GM12891 (cell line): ENCODE measurements at regions not wholly inside any gene's neighbourhood (a gene's known extent, or its start where the extent isn't known, plus 50 kb on each side); places are given as distances from the start of the nearest gene placed in this dataset.
A peak's percentile ranks its signal among the peaks of the same experiment; 100 is the strongest.

Experiments
- DNase-seq: peaks from one replicate; pipeline ENCODE4 v3.0.0; 2011; ENCODE audit warnings: low spot score; ENCODE audit not compliant: insufficient read length
- FAIRE-seq: peaks from 2 replicates; lab custom pipeline; 2011; peaks lifted over from hg19 to GRCh38; lab: Jason Lieb, UNC
- PAX5 ChIP-seq: IDR thresholded peaks from 2 replicates; pipeline ENCODE4 v1.6.1; 2011; ENCODE audit warnings: low read length, moderate library complexity, mild to moderate bottlenecking; ENCODE audit not compliant: insufficient read depth, severe bottlenecking
- POLR2A ChIP-seq: IDR thresholded peaks from 2 replicates; pipeline ENCODE4 v1.6.1; 2011; ENCODE audit warnings: low read depth, low read length, control low read depth
- POLR2AphosphoS5 ChIP-seq: IDR thresholded peaks from 2 replicates; pipeline ENCODE4 v1.6.1; 2011; ENCODE audit warnings: low read depth, low read length, control low read depth
- POU2F2 ChIP-seq: IDR thresholded peaks from 2 replicates; pipeline ENCODE4 v1.6.1; 2011; ENCODE audit warnings: low read depth, mild to moderate bottlenecking, control low read depth, low read length, moderate library complexity
- SPI1 ChIP-seq: IDR thresholded peaks from 2 replicates; pipeline ENCODE4 v1.6.1; 2011; ENCODE audit warnings: low read depth, low read length, control low read depth
- TAF1 ChIP-seq: IDR thresholded peaks from 2 replicates; pipeline ENCODE4 v1.6.1; 2011; ENCODE audit warnings: low read depth, low read length, control low read depth

GRCh38 chr6:44655412-44656342 lies 268.2 kb downstream of the CDC5L start:
- no peak for FAIRE-seq
- DNase-seq = peak; percentile 60
- TF ChIP-seq POLR2A (no peak), TAF1 (no peak), PAX5 (no peak), POU2F2 (no peak)

DNA sequence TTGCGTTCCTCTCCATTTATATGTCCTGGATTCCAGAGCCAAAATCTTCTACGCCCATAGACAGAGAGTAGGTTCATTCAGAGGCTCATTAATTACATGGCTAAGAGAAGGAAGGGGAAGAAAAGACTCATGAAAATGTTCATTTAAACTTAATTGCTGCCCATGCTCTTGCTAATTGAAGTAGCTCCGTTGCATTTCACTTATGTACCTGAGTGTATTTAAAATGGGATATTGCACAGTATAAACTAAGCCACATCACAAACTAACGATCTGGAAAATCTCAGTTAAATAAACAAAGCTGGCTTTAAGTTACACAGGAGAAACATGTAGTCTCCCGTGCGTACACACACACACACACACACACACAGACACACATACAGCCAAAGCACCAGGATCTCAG lies 269.2 kb downstream of the CDC5L start:
- no peak for TF ChIP-seq POU2F2
- FAIRE-seq (no peak), DNase-seq (no peak)

DNA sequence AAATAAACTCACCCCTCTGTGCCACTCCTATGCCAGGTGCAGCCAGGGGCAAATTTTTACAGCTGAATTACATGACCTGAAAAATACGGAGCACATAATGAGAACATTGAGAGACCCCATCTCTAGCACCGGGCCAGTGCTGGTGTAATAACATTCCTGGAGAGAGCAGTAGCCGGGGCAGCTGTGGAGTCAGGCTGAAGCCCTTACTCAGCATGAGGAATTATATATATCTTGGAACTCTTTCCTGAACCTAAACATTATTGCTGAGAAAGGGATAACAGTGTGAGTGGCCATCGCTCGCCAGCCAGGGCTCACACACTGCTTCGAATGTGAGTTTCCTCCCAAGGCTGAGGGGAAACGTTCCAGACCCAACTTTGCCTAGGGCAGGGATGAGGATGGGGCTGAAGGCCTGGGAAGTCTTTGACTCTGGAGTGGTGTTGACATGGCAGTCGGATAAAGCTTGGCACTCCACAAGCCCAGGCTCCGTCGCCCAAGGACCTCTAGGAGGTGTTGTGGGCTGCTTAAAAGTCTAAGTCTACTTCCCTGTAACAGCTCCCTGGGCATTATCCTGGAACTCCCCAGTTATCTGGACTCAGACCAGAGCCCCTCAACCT lies 269.8 kb downstream of the CDC5L start:
- no peak for FAIRE-seq
- TF ChIP-seq POLR2AphosphoS5 (no peak), TAF1 (no peak), SPI1 (no peak), POLR2A (no peak), POU2F2 (no peak)
- no peak for DNase-seq

DNA sequence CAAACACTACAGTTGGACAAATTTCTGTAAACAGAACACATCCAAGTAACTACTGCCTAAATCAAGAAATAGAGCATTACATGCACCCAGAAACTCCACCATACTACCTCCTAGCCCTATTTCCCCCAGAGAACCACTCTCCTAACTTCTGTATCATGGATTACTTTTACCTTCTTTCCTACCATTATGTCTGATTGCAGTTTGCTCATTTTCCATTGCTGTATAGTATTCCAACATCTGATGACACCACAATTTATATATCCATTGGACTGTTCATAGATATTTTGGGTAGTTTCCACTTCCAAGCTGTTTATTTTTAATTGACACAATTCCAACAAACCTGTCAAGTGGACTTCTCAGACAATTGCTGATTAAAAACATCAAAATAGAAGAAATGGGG lies 271.1 kb downstream of the CDC5L start:
- TF ChIP-seq TAF1 = no peak
- no peak for TF ChIP-seq SPI1
- no peak for TF ChIP-seq POLR2A
- TF ChIP-seq POU2F2 = no peak
- no peak for TF ChIP-seq POLR2AphosphoS5
- no peak for TF ChIP-seq PAX5
- FAIRE-seq = no peak

DNA sequence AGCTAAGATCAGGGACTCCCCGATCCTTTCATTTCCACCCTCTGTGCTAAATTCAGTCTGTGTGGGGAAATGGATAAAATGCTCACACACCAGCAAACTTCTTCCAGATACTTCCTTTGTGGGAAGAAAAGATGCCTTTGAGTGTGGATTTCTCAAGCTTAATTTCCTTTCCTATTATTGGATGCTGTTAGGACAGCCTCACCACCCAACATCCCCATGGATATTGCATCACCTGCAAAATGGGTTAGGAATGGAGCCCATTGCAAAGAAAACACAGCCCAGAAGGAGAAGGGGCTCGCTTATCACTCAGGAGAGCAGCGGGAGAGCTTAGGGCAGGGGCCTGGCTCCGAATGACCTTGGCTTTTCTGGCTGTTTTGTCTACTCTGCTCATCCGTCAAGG lies 272.2 kb downstream of the CDC5L start:
- DNase-seq (no peak), FAIRE-seq (no peak)
- TF ChIP-seq PAX5 (no peak), POU2F2 (no peak), POLR2A (no peak), SPI1 (no peak), TAF1 (no peak), POLR2AphosphoS5 (no peak)

More for the DNA sequence above, 271.1 kb downstream of the CDC5L start:
- no peak for DNase-seq

DNA sequence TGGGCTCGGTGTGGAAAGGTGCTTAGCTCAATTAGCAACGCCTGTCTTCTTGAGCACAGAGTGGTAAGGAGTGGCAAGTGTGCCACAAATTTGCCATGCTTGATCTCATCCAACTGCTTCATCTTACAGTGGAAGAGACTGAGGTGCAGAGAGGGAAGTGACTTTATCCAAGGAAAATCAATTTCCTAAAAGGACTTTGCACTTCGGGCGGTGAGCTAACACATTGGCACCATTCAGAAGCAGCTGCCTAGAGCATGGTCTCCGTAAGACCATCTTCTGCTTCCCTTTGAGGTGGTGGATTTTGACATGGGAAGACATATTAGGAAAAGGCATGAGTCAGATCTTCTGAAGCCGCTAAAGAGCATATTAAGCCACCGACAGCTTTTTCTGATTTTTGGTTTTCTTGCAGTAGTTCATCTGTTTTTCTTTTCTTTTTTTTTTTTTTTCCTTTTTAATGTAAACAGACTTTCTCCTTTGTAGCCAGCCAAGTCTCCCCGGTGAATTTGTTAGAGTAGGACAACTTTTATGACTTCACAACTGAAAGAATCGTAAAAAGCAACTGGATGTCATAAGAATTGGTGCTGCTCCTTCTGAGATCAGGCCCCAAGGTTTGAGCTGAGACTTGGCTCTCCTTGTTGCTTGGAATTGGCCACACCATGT lies 273.2 kb downstream of the CDC5L start:
- TF ChIP-seq POLR2A (no peak), TAF1 (no peak), POU2F2 (no peak), PAX5 (no peak), POLR2AphosphoS5 (no peak), SPI1 (no peak)
- no peak for FAIRE-seq

GRCh38 chr6:44661221-44662008 lies 273.9 kb downstream of the CDC5L start:
- no peak for FAIRE-seq
- TF ChIP-seq POLR2A = no peak
- TF ChIP-seq TAF1 = no peak
- TF ChIP-seq POLR2AphosphoS5 = no peak
- no peak for TF ChIP-seq SPI1
- TF ChIP-seq POU2F2 = no peak
- TF ChIP-seq PAX5 = no peak
- DNase-seq = no peak

More for the DNA sequence above, 273.2 kb downstream of the CDC5L start:
- DNase-seq = no peak

DNA sequence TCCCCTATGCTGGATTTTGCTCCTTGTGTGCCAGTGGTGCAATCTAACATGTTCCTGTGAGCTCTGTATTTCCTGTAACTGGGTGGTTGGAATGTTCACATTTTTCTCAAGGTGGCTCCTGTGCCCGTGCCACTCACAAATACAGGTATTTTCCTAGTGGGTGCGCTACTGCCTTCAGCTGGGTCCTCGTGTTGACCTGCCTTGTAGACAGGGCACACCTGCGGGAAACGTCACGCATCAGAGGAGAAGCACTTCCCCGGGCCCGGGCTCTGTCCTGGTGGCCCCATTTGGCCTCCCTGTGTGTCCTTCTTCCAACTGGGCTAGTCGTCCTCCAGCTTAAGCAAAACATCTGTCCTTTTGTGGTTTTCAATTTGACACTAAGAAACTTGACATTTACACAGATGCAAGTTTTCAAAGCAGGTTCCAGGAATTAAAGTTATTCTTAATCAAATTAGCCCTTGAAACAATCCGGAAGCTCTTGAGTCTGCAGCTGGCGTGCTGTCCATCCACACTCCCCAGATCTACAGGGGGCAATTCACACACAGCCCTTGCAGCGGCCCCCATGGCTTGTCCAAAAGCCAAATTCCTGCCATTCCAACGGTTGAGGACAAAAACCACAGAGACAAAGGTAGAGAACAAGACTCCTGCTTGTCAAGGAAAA lies 275.1 kb downstream of the CDC5L start:
- TF ChIP-seq TAF1 = no peak
- TF ChIP-seq POLR2AphosphoS5 = no peak
- TF ChIP-seq SPI1 = no peak
- FAIRE-seq (no peak), DNase-seq (no peak)

- no peak for FAIRE-seq
- TF ChIP-seq POLR2AphosphoS5 = no peak
- TF ChIP-seq POLR2A = no peak
- TF ChIP-seq POU2F2 = no peak
- TF ChIP-seq TAF1 = no peak
- no peak for TF ChIP-seq SPI1
- no peak for TF ChIP-seq PAX5
- no peak for DNase-seq
Observed at GRCh38 chr6:44663860-44664634, 276.5 kb downstream of the CDC5L start.
